Breast epithelium (tissue), 3 donors: ENCODE measurements at regions not wholly inside any gene's neighbourhood (a gene's known extent, or its start where the extent isn't known, plus 50 kb on each side); places are given as distances from the start of the nearest gene placed in this dataset.

ENCODE experiments used
- CTCF ChIP-seq, 3 donors: fragments of 450-650 bp; IDR thresholded peaks; one replicate each; pipeline ENCODE4 v1.5.1; 2016 to 2017; ENCODE audit warnings: antibody characterized with exemption in 3 of 3, mild to moderate bottlenecking in 3 of 3, moderate library complexity in 3 of 3
- POLR2A ChIP-seq: fragments of 450-650 bp; IDR thresholded peaks from one replicate; pipeline ENCODE4 v1.6.1; 2016; ENCODE audit warnings: antibody characterized with exemption, mild to moderate bottlenecking, moderate library complexity
- POLR2AphosphoS5 ChIP-seq, 3 donors: sonication (generic); formaldehyde crosslinking; IDR thresholded peaks; one replicate each; pipeline ENCODE4 v1.6.1; 2017; ENCODE audit warnings: antibody characterized with exemption in 3 of 3

GRCh38 chr9:31084350-31084749, 1300.1 kb upstream of the ACO1 start:
- TF ChIP-seq CTCF (IDR thresholded peaks at IDR 0.05) (no peak), POLR2A (no peak), POLR2AphosphoS5 (IDR thresholded peaks at IDR 0.05) (no peak)
